HG03378 (cell line): ENCODE measurements at regions not wholly inside any gene's neighbourhood (a gene's known extent, or its start where the extent isn't known, plus 50 kb on each side); places are given as distances from the start of the nearest gene placed in this dataset.

ENCODE experiments used
- ATAC-seq: cut with Tn5 transposase; IDR thresholded peaks from one replicate; pipeline ENCODE4 v1.9.1; 2021; ENCODE audit warnings: mild to moderate bottlenecking, moderate library complexity; ENCODE audit not compliant: unreplicated experiment

GRCh38 chr9:117488659-117489058, 73.8 kb upstream of the ASTN2 start:
- no peak for ATAC-seq

- ATAC-seq: peak; percentile 94
These were observed 72.8 kb upstream of the ASTN2 start for GRCh38 chr9:117487555-117488175.

DNA sequence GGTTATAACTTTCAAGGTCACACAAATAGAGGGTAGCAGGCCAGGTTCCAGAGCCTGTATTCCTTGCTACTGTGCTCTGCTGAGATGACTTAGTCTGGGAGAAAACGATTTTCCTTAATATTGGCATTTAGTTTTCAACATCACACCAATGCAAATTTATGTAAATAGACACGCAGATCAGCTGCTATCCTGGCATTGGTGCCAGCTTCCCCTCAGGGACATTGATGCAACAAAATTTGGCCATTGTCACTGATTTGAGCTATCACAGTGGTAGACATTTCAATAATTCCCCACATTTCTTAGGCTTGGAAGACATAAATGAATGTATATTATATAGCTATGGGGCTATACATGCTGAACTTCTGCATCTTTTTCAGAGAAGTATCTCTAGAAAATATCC, 71.6 kb upstream of the ASTN2 start:
- ATAC-seq: no peak

DNA sequence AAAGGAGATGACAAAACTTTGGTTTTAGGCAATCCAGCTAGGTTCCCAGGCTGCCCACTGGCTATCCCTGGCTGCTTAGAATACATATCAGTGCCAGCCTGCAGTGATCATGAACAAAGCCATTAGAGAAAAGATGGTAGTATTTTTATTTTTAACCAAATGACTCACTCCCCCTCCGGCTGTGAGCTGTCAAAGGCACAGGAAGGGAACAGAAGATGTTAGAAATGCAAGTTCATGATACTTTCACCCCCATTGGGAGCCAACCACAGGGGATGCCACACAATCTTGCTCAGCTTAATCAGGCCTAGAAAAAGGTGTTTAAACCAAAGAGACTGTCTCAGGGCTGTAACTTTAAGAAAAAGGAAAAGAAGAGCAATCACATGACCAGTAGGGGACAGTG, 70.3 kb upstream of the ASTN2 start:
- no peak for ATAC-seq

DNA sequence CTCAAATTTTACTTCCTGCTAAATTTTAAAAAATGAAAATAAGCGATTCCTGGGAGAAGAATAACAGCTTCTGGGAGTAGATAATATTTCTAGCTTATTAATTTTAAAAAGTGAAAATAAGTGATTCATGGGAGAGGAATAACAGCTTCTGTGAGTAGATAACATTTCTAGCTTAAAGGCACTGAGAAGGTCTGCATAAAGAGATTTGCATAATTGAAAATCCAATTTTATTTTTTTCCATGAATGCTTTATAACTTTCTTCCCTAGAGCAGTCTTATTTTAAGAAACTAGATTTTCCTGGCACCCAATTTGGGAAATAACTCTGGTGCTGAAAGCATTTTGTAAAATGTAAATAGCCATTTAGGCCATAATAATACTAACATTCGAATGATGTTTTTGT, 65.9 kb upstream of the ASTN2 start:
- no peak for ATAC-seq

- no peak for ATAC-seq
These were observed 65.4 kb upstream of the ASTN2 start for GRCh38 chr9:117480253-117480652.

DNA sequence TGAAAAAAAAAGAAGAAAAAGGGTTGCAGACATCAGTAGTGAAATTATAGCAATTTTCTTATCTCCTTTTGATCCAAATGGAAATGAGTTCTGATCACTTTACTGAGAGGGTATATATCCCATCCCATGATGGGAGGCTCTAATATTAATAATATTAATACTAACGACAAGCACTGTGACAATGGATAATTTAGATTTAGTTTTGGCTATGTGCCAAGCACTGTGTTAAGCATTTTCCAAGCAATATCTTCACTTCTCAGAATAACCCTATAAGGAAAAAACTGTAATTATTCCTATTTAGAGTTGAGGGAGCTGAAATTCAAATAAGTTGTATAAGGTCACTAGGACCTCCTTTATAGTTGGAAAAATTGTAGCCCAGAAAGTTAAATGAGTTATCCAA, 58.4 kb upstream of the ASTN2 start:
- ATAC-seq: no peak

DNA sequence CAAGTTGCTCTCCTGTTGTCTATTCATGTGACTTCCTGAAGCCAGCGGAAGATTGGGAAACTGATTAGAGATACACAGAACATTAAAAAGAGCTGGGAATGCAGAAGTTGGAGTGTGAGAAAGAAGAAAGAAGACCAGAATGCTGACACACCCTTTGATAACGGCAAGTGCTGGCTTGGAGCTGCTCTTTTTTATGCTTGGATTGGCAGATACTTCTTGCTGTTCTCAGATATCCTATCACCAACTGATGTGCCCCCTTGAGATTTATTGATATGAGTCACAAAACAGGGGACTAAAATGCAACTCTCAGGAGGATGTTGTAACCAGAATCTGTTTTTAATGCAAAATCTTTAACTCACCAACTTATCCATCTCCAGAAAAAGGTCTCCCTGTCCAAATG, 56.0 kb upstream of the ASTN2 start:
- ATAC-seq: no peak

DNA sequence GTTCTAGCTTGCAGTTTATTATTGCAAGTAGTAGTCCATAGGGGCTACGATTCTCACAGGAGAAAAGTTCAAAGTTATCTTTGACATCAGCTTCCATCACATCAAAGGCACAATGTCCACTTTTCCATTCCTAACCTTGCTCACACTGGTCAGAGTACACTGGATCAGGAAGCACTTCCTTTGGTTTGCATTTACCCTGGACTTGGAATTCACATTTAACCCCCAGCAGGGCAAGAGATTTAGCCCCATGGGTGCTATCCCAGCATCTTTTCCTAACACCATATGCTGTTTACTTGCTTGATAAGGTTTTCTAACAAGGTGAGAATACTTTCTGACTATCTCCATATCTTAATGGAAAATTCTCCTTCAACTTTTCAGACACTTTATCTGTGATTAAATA, 55.6 kb upstream of the ASTN2 start:
- ATAC-seq: no peak

GRCh38 chr9:117466111-117466510, 51.3 kb upstream of the ASTN2 start:
- ATAC-seq: no peak

DNA sequence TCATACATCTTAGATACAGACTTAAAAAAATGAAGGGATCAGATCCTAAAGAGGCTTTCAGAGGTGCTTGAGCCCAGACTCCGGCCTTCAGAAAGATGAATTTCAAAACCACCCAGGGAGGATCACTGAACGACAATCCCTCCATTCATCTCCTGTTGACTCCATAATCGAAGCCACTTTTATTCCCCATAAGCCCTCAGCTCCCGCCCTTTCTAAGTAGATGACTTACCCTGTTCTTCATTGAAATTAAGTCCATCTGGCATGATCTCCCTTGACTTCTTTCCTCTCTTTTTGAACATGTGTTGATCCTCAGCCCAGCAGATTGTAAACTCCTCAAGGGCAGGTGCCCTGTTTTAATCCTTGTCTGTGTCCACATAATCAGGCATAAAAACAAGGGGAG, 50.8 kb upstream of the ASTN2 start:
- no peak for ATAC-seq

DNA sequence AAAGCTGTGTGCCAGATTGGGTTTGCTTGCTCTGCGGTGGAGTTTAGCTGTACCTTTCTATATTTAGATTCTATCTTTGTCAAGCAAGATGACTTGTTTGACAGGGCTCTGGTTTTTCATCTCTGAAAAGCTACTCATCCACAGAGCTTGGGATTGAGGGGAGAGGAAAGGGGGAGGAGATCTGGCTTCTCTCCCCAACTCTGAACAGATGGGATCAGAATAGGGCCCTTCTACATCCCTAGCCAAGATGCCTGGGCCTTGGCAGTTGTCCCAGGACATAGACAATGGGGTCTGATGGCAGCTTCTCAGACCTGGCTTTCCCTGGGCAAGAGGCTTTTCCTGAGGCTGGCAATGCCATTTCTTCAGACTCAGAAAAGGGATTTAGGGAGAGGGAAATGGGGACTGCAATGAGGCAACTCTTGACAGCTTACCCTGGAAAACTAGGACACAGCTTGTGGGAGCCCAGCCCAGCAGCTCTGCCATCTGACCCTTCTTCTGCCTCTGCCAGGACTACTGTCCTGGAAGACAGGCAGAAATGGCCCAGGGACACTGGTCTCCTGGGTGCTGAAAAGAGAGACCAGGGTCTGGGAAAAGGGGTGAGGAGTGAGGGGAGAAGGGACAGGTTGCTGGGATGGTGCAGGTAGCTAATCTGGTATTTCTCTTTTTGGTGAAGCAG, 50.2 kb upstream of the ASTN2 start:
- no peak for ATAC-seq
